DND-41 (cell line): ENCODE measurements at regions not wholly inside any gene's neighbourhood (a gene's known extent, or its start where the extent isn't known, plus 50 kb on each side); places are given as distances from the start of the nearest gene placed in this dataset.

Experiments
- CTCF ChIP-seq: IDR thresholded peaks from 2 replicates; pipeline ENCODE4 v1.5.1; 2012; ENCODE audit warnings: borderline replicate concordance, low read length, moderate library complexity, mild to moderate bottlenecking; ENCODE audit not compliant: poor library complexity, severe bottlenecking; ENCODE audit errors: extremely low read depth
- EZH2 ChIP-seq: IDR thresholded peaks from 3 replicates; pipeline ENCODE4 v1.6.1; 2012; ENCODE audit warnings: borderline replicate concordance, low read depth, mild to moderate bottlenecking, moderate library complexity, low read length, inconsistent platforms; ENCODE audit not compliant: severe bottlenecking

- no peak for TF ChIP-seq CTCF
- no peak for TF ChIP-seq EZH2
Observed at GRCh38 chr1:80472145-80472544, 1328.6 kb upstream of the ADGRL2 start.
